Left lung (tissue), 4 donors: ENCODE measurements at regions not wholly inside any gene's neighbourhood (a gene's known extent, or its start where the extent isn't known, plus 50 kb on each side); places are given as distances from the start of the nearest gene placed in this dataset.

Experiments
- ATAC-seq: fragments of 200-7000 bp; cut with Tn5 transposase; one replicate; pipeline ENCODE4 v1.9.1; 2020; ENCODE audit warnings: moderate library complexity
- DNase-seq, 4 donors: peaks; one replicate each; pipeline ENCODE4 v3.0.0-alpha.2; 2013 to 2020
- H3K27ac ChIP-seq, 2 donors: fragments of 200-600 bp; sonication (generic) in 1 of 2; one replicate each; pipeline versions ENCODE4 v1.5.0 to v1.8.0; 2020 to 2021
- H3K27me3 ChIP-seq, 2 donors: fragments of 200-600 bp; sonication (generic) in 1 of 2; one replicate each; pipeline versions ENCODE4 v1.5.0 to v1.8.0; 2020 to 2021
- H3K36me3 ChIP-seq, 2 donors: fragments of 200-600 bp; sonication (generic) in 1 of 2; one replicate each; pipeline versions ENCODE4 v1.5.0 to v1.8.0; 2020 to 2021
- H3K4me1 ChIP-seq, 2 donors: fragments of 200-600 bp; one replicate each; pipeline ENCODE4 v1.8.0; 2021
- H3K4me3 ChIP-seq, 2 donors: fragments of 200-600 bp; sonication (generic) in 1 of 2; one replicate each; pipeline versions ENCODE4 v1.5.0 to v1.8.0; 2020 to 2021; ENCODE audit warnings: mild to moderate bottlenecking in 1 of 2
- H3K9me3 ChIP-seq, 2 donors: fragments of 200-600 bp; sonication (generic) in 1 of 2; one replicate each; pipeline versions ENCODE4 v1.5.0 to v1.8.0; 2020 to 2021
- intact Hi-C, 2 donors: fragments of 100-400 bp; cut with DNase I; formaldehyde crosslinking; loops; one replicate each; pipeline versions ENCODE4 v1.11.2 to v1.14.2; 2022
- TF ChIP-seq, protein P1 (sequence below), 2 donors: fragments of 200-600 bp; sonication (generic) in 1 of 2; IDR thresholded peaks; one replicate each; pipeline versions ENCODE4 v1.5.0 to v1.8.0; 2021; ENCODE audit warnings: antibody characterized with exemption in 2 of 2
- donor health status: DM: no; HTN: yes; CAD: no.
- donor health status: DM: no; HTN: no; CAD: no.

- intact Hi-C loops, result no loop called here
- H3K4me1 ChIP-seq, result no peaks in the 10 kb centered on the region
- H3K27ac ChIP-seq, result no peak overlapping the region
- no peaks in the 10 kb centered on the region for H3K27me3 ChIP-seq
- ATAC-seq, result no peak
- no peak for DNase-seq
- no peak overlapping the region for H3K4me3 ChIP-seq
- H3K36me3 ChIP-seq, result no peaks in the 10 kb centered on the region
- TF ChIP-seq, protein P1, sequence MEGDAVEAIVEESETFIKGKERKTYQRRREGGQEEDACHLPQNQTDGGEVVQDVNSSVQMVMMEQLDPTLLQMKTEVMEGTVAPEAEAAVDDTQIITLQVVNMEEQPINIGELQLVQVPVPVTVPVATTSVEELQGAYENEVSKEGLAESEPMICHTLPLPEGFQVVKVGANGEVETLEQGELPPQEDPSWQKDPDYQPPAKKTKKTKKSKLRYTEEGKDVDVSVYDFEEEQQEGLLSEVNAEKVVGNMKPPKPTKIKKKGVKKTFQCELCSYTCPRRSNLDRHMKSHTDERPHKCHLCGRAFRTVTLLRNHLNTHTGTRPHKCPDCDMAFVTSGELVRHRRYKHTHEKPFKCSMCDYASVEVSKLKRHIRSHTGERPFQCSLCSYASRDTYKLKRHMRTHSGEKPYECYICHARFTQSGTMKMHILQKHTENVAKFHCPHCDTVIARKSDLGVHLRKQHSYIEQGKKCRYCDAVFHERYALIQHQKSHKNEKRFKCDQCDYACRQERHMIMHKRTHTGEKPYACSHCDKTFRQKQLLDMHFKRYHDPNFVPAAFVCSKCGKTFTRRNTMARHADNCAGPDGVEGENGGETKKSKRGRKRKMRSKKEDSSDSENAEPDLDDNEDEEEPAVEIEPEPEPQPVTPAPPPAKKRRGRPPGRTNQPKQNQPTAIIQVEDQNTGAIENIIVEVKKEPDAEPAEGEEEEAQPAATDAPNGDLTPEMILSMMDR (IDR thresholded peaks at IDR 0.05), result no peak
- H3K9me3 ChIP-seq, result no peaks in the 10 kb centered on the region
Observed at GRCh38 chr2:62334009-62334408, 138.1 kb downstream of the B3GNT2 start.

- Histone ChIP-seq H3K27ac (no peak overlapping the region), H3K36me3 (no peaks in the 10 kb centered on the region), H3K4me1 (no peaks in the 10 kb centered on the region), H3K9me3 (peaks cover 0 to 2% of the 10 kb centered on the region in 2 donors), H3K4me3 (no peak overlapping the region), H3K27me3 (no peaks in the 10 kb centered on the region)
- intact Hi-C loops, result no loop called here
- ATAC-seq (no peak), DNase-seq (no peak)
- TF ChIP-seq, protein P1 (IDR thresholded peaks at IDR 0.05), result no peak
Observed at GRCh38 chr2:62330959-62331358, 135.0 kb downstream of the B3GNT2 start.

DNA sequence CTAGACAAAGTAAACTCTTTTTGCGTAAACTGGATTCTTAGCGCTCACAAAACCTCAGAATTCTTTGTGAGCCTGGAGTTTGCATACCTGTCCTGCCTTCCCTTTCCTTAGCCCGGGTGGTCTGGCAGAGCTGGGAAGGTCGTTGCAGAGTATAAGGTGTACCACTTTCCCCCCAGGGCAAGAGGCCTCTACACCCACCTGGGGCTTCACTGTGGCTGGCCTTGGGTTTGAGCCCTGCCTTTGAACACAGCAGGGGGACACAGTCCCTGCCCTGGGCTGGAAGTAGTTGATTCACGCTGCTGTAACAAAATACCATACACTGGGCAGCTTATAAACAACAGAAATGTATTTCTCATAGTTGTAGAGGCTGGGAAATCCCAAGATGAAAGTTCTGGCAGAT, 133.9 kb downstream of the B3GNT2 start:
- Histone ChIP-seq H3K9me3 (peaks cover 0 to 12% of the 10 kb centered on the region in 2 donors), H3K36me3 (no peaks in the 10 kb centered on the region), H3K4me3 (no peak overlapping the region), H3K27me3 (no peaks in the 10 kb centered on the region), H3K4me1 (no peaks in the 10 kb centered on the region), H3K27ac (no peak overlapping the region)
- ATAC-seq (no peak), DNase-seq (no peak)
- intact Hi-C loops, result no loop called here
- TF ChIP-seq, protein P1 (IDR thresholded peaks at IDR 0.05), result no peak

DNA sequence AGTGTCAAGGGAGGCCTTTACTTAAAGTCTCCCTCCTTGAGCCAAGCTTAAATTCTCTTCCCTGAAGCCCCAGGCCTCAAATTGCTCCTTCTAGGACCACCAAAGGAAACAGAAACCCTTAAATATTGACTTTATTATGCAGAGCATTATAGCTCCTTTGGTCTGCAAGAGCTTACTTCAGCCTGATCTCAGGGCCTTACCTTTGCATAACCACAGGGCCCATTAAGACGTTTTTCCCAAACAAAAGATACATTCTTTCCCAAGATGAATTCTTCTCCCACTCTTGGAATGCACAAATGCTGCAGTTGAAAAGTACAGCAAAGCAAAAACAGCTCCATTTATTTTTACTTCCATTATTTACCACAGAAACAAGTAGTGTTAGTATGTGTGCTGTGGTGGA, 130.8 kb downstream of the B3GNT2 start:
- H3K4me1 ChIP-seq, result no peaks in the 10 kb centered on the region
- H3K27me3 ChIP-seq, result no peaks in the 10 kb centered on the region
- H3K27ac ChIP-seq, result no peak overlapping the region
- H3K4me3 ChIP-seq, result no peak overlapping the region
- intact Hi-C loops, result no loop called here
- no peaks in the 10 kb centered on the region for H3K36me3 ChIP-seq
- ATAC-seq, result no peak
- DNase-seq, result no peak
- H3K9me3 ChIP-seq, result peaks cover 0 to 18% of the 10 kb centered on the region in 2 donors
- TF ChIP-seq, protein P1 (IDR thresholded peaks at IDR 0.05), result no peak

DNA sequence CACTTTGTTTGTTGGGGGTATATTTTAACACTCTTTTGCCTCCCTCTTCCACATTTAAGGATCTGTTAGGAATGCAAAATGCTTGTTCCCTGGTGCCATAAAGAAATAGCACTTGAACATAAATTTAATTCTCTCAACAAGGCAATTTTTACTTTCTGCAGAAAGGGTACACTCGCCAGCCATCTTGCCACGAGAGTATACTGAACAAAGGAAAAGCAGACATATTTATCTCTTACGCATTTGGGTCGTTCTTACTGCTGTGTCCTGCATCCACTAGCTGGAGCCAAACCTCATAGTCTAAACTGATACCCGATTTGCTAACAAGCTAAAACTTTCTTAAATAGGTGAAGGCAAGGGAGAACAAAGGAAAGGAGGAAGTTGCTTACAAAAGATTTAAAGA, 129.5 kb downstream of the B3GNT2 start:
- ATAC-seq (no peak), DNase-seq (no peak)
- no peaks in the 10 kb centered on the region for H3K4me1 ChIP-seq
- intact Hi-C loops, result no loop called here
- no peak overlapping the region for H3K4me3 ChIP-seq
- peaks cover 0 to 18% of the 10 kb centered on the region in 2 donors for H3K9me3 ChIP-seq
- H3K27ac ChIP-seq, result no peak overlapping the region
- TF ChIP-seq, protein P1 (IDR thresholded peaks at IDR 0.05), result no peak
- H3K36me3 ChIP-seq, result no peaks in the 10 kb centered on the region
- H3K27me3 ChIP-seq, result no peaks in the 10 kb centered on the region
